CMK (cell line): ENCODE measurements at regions not wholly inside any gene's neighbourhood (a gene's known extent, or its start where the extent isn't known, plus 50 kb on each side); places are given as distances from the start of the nearest gene placed in this dataset.

Experiments
- DNase-seq: peaks from one replicate; pipeline ENCODE4 v3.0.0-alpha.2; 2010; ENCODE audit warnings: low read depth

- no peak for DNase-seq
These were observed 468.7 kb downstream of the NOVA1 start for GRCh38 chr14:26128931-26129671.

- DNase-seq = no peak
These were observed 472.9 kb downstream of the NOVA1 start for GRCh38 chr14:26124896-26125438.

DNA sequence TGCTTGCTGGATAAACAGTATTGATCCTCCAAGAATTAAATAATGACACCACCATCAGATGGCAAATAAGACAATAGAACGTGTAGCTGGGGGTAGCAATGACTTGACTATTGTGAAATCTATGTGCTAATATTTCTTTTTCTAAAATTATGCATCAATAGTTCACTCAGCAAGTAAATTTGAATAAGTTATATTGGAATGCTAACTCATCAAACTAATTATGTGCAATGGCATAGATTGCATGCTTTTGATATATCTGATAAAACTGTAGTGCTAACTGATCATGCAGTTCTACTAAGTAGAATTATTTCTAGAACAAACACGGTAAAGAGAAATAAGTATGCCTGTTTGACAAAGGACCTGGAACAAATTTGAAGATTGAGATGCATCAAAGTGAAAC, 474.4 kb downstream of the NOVA1 start:
- no peak for DNase-seq

GRCh38 chr14:26121181-26121580, 476.7 kb downstream of the NOVA1 start:
- DNase-seq = no peak

DNA sequence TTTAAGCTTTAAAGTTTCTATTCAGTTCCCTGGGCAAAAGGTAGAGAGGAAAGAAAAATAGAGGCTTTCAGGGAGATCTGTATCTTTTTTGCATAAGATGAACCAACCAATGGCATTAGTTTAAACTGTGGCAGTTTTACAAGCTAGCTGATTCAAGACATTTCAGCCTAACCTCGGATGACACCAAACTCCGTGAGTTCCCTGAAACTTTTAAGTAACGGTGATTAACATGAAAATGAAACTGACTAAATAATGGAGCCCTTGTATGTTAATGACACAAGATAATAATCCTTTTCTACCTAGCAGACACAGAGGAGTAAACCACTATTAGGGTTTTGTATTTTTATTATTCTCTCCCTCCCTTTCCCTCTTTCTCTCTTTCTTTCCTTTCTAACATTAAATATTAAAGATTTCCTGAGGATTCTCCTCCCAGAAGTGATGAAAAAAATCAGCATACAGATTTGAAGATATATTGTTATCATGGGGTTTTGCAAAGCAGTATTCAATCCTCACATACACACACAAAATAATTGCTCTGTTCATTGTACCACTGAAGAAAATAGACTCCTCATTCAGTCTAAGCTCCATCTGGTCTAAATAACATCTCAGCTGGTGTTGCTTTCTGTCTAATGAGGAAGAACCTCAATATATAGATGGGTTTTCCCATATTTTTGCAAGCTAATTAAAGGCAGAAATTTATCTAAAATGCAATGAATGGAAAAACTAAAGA, 483.8 kb downstream of the NOVA1 start:
- DNase-seq = no peak

GRCh38 chr14:26104717-26105116, 493.1 kb downstream of the NOVA1 start:
- no peak for DNase-seq

DNA sequence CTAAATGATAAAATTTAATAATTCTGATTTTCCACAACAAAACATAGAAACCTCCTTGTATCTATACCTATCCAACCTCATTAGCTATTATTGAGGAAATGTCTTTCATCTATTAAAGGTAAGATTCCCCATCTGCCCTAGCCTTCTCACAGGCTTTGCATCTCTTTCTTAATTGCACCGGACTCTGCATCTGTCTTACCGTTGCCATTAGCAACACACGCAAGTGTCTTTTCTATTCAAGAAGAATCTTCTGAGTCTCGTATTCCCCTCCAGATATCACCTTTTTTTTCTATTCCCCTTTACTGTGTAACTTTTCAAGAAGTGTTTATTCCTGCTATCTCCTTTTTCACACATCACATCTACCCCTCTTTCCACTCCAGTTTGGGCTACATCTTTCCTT, 500.0 kb downstream of the NOVA1 start:
- DNase-seq = no peak

- DNase-seq = no peak
These were observed 509.6 kb downstream of the NOVA1 start for GRCh38 chr14:26088275-26088674.

- no peak for DNase-seq
These were observed 516.8 kb downstream of the NOVA1 start for GRCh38 chr14:26081043-26081442.

GRCh38 chr14:26078561-26078960, 519.3 kb downstream of the NOVA1 start:
- DNase-seq = no peak

GRCh38 chr14:26074892-26075291, 522.9 kb downstream of the NOVA1 start:
- no peak for DNase-seq

DNA sequence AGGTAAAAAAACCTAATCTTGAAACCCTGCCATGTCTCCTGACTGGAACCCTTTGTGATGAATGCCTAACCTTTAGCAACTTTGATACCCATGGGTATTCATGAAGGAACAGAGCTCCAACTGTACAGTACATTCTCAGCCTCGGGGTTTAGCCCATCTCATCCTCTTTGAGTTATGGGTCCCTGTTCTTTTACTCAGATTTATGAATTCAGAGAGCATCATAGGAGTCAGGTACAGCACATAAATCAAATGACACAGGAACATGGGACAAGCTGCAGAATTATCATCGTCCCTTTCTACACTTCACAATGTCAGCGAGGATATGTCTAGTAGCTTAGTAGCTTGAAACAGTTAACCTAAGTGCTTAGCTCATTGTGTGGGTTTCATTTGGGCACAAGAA, 527.4 kb downstream of the NOVA1 start:
- DNase-seq = no peak

DNA sequence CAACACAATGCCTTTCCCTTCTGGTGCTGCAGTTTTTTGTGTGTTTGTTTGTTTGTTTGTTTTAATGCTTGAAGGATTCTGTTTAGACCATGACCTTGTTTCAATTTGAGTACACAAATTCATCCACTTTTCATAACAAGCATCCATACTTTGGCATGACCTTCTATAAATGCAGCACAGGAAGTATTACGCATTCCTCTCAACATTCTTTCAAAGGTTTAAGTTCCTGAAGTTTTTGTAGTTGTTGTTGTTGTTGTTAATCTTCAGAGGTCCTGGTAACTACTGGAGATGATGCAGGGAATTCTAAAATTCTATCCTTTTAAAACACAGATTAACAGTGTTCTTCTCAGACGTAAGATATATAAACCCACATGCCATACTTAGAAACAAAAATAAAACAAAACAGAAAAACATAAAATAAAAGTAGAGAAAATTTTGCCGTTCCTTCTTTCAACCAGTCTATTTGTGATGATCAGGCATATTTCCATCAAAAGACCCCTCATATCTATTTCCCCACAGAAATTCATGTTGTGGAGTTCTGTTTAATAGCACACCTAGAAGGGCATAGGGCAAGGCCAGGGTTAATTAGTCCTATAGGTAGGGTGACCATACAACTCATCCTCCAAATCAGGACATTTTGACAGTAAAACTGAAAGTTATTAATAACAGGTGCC, 529.9 kb downstream of the NOVA1 start:
- DNase-seq = no peak

- DNase-seq = no peak
These were observed 530.5 kb downstream of the NOVA1 start for GRCh38 chr14:26067341-26067740.

GRCh38 chr14:26056036-26056616, 541.7 kb downstream of the NOVA1 start:
- no peak for DNase-seq

GRCh38 chr14:26032348-26032747, 565.5 kb downstream of the NOVA1 start:
- DNase-seq = no peak

DNA sequence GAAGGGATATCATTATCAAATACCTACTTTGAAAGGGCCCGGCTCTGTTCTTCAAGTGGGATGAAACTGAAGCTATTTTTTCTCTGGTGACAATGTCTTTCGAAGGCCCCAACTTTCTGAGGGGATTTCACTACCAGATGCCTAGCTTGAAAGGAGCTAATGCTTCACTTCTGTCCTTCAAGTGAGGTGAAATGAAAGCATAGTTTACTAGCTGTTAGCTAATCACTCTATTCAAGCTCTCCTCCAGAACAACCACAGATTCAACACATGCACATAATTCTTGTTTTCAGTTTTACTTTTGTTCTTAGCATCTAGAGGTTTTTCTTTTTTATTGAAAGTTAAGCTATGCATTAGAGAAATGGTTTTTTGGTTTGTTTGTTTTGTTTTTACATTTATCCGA, 571.4 kb downstream of the NOVA1 start:
- no peak for DNase-seq

- DNase-seq = no peak
These were observed 573.9 kb downstream of the NOVA1 start for GRCh38 chr14:26023967-26024366.

DNA sequence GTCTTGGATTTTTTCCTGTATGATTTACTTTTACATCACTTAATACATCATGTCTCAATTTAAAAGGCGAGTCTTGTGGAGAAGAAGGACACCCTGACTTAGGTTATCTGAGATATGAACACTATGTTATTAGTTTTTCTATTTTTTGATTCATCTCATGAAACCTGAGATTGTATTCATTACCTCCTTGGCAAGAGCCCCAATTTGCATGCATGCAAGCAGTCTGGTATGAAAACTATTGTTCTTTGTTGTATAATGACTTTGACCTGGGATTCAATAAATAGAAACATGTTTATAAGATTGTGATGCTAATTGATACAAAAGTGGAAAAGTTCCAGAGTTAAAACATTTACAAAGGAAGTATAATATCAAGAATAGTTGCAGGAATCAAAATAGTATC, 576.1 kb downstream of the NOVA1 start:
- no peak for DNase-seq

GRCh38 chr14:26017270-26017669, 580.6 kb downstream of the NOVA1 start:
- DNase-seq = no peak

- no peak for DNase-seq
These were observed 589.5 kb downstream of the NOVA1 start for GRCh38 chr14:26008290-26008689.

GRCh38 chr14:26004342-26004741, 593.5 kb downstream of the NOVA1 start:
- no peak for DNase-seq

DNA sequence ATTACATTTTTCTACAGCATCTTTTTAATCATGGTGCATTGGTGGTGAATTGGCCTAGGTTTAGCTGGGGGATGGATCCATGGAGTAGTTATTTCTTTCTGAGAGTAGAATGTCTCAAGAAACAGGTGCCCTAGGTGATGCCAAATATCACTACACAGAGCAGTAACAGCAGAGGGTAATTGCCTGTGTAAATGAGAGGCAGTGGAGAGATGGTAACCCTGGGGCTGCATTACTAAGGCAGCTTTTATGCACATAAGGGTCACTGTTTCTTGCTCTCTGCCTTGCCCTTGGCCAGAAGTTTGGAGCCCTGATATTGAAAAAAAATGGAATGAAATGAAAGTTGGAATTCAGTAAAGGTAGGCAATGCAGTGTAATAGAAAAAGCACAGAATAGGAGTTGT, 604.0 kb downstream of the NOVA1 start:
- no peak for DNase-seq
